ENCODE measurements at regions not wholly inside any gene's neighbourhood (a gene's known extent, or its start where the extent isn't known, plus 50 kb on each side); places are given as distances from the start of the nearest gene placed in this dataset.
"Not testable (repeated sequence)": the region's sequence is repeated elsewhere in the genome, so short reads cannot be mapped to it uniquely, and the experiment has no call there.

DNA sequence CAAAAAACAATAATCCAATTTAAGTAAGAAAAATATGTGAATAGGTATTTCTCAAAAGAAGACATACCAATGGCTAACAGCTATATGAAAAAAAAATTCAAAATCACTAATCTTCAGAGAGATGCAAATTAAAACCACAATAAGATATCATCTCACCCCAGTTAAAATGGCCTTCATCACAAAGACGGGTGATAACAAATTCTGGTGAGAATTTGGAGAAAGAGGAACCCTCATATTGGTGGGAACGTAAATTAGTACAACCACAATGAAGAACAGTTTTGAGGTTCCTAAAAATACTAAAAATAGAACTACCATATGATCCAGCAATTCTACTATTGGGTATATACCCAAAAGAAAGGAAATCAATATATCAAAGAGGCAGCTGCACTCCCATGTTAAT lies 94.3 kb downstream of the TMEM167A start:
- Histone ChIP-seq H3K27ac (ENCODE audit: low read depth, low read length) (no peak overlapping the region), H3K27me3 (ENCODE audit: control insufficient read depth, insufficient read depth, low read length) (no peaks in the 10 kb centered on the region), H3K4me1 (ENCODE audit: control insufficient read depth, insufficient read depth, low read length) (peaks cover 26% of the 10 kb centered on the region), H3K36me3 (ENCODE audit: control insufficient read depth, insufficient read depth, low read length) (no peaks in the 10 kb centered on the region), H3K9me3 (ENCODE audit: control insufficient read depth, insufficient read depth, low read length) (peaks cover 6% of the 10 kb centered on the region; the same call in 1 of the 2 replicates), H3K4me3 (ENCODE audit: low read depth, low read length) (no peak overlapping the region), H3K9ac (ENCODE audit: low read depth, low read length) (no peak overlapping the region)

DNA sequence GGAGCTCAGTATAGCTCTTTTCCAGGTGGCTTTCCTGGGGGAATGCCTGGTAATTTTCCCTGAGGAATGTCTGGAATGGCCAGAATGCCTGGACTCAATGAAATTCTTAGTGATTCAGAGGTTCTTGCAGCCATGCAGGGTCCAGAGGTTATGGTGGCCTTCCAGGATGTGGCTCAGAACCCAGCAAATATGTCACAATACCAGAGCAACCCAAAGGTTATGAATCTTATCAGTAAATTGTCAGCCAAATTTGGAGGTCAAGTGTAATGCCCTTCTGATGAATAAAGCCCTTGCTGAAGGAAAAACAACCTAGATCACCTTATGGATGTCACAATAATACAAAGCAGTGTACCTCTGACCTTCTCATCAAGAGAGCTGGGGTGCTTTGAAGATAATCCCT lies 100.3 kb downstream of the TMEM167A start:
- H3K27me3 ChIP-seq (ENCODE audit: control insufficient read depth, insufficient read depth, low read length); H3K9ac ChIP-seq (ENCODE audit: low read depth, low read length); H3K4me3 ChIP-seq (ENCODE audit: low read depth, low read length); H3K27ac ChIP-seq (ENCODE audit: low read depth, low read length); H3K36me3 ChIP-seq (ENCODE audit: control insufficient read depth, insufficient read depth, low read length); H3K4me1 ChIP-seq (ENCODE audit: control insufficient read depth, insufficient read depth, low read length): not testable (repeated sequence)
- peaks cover 24% of the 10 kb centered on the region for H3K9me3 ChIP-seq (ENCODE audit: control insufficient read depth, insufficient read depth, low read length)

DNA sequence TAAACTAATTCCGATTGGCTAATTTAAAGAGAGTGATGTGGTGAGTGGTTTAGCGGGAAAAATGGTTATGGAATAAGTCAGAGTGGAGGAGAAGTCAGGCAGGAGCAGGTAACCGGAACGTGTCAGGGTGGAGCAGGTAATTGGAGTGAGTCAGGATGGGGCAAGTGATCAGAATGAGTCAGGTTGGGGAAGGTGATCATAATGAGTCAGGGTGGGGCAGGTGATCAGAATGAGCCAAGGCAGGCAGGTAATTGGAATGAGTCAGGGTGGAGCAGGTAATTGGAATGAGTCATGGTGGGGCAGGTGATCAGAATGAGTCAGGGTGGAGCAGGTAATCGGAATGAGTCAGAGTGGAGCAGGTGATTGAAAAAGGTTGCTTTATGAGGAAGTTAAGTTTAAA lies 101.4 kb downstream of the TMEM167A start:
- peaks cover 24% of the 10 kb centered on the region for H3K9me3 ChIP-seq (ENCODE audit: control insufficient read depth, insufficient read depth, low read length)
- no peaks in the 10 kb centered on the region for H3K36me3 ChIP-seq (ENCODE audit: control insufficient read depth, insufficient read depth, low read length)
- no peak overlapping the region for H3K9ac ChIP-seq (ENCODE audit: low read depth, low read length)
- no peaks in the 10 kb centered on the region for H3K4me1 ChIP-seq (ENCODE audit: control insufficient read depth, insufficient read depth, low read length)
- H3K27ac ChIP-seq (ENCODE audit: low read depth, low read length), result no peak overlapping the region
- no peaks in the 10 kb centered on the region for H3K27me3 ChIP-seq (ENCODE audit: control insufficient read depth, insufficient read depth, low read length)
- no peak overlapping the region for H3K4me3 ChIP-seq (ENCODE audit: low read depth, low read length)

DNA sequence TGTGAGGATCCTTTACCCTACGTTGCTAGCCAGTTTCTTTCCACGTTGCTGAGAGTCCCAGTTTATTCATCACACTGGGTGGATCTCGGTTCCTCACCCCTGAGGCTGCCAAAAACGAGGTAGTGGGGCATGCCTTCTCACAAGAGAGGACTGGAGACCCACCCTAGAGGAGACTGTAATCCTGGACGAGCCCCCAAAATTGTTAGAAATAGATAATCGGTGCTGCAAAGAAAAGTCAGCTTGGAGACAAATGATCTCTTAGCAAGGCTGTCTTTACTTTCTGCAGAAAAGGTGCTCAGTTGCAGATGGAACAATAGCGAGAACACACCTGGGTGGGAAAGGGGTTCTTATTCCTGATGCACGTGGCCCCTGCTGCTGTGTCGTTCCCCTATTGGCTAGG lies 101.8 kb downstream of the TMEM167A start:
- Histone ChIP-seq H3K4me1 (ENCODE audit: control insufficient read depth, insufficient read depth, low read length) (no peaks in the 10 kb centered on the region), H3K27ac (ENCODE audit: low read depth, low read length) (no peak overlapping the region), H3K9me3 (ENCODE audit: control insufficient read depth, insufficient read depth, low read length) (peaks cover 24% of the 10 kb centered on the region), H3K4me3 (ENCODE audit: low read depth, low read length) (no peak overlapping the region), H3K27me3 (ENCODE audit: control insufficient read depth, insufficient read depth, low read length) (no peaks in the 10 kb centered on the region), H3K36me3 (ENCODE audit: control insufficient read depth, insufficient read depth, low read length) (no peaks in the 10 kb centered on the region), H3K9ac (ENCODE audit: low read depth, low read length) (no peak overlapping the region)

DNA sequence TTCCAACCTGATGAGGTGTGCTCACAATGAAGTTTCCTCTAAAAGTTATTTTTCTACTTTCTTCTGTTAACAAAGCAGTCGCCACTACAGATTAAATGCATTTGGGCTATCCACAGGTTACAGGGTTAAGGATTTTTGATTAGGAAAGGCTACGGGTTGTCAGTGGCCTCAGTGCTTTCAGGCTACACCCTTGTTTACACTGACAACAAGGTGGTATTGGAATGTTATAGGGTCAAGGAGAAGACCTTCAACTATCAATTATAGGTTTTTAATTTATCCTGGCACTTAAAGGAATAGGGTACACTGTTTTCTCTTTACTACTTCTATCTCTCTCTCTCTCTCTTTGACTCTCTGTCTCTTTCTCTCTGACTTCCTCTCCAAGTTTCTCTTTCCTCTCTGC lies 102.8 kb downstream of the TMEM167A start:
- not testable (repeated sequence) for H3K9ac ChIP-seq (ENCODE audit: low read depth, low read length); H3K4me1 ChIP-seq (ENCODE audit: control insufficient read depth, insufficient read depth, low read length); H3K4me3 ChIP-seq (ENCODE audit: low read depth, low read length); H3K36me3 ChIP-seq (ENCODE audit: control insufficient read depth, insufficient read depth, low read length); H3K27me3 ChIP-seq (ENCODE audit: control insufficient read depth, insufficient read depth, low read length); H3K27ac ChIP-seq (ENCODE audit: low read depth, low read length)
- peaks cover 24% of the 10 kb centered on the region for H3K9me3 ChIP-seq (ENCODE audit: control insufficient read depth, insufficient read depth, low read length)

DNA sequence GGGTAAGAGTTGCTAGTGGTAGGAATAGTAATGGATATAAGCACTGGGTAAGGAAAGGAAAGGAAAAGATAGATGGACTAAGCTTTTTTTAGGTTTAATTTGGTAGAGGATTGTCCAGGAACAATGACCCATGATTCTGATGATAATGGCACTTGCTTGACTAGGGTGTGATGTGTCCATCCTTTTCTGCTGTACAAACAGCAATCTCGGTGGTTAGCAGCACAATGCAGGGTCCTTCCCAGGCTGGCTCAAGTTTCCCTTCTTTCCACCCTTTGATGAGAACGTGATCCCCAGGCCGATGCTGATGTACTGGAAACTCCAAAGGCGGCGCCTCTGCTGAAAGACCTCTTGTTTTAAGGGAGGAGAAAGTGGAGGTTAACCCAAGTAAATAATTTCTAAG lies 105.3 kb downstream of the TMEM167A start:
- Histone ChIP-seq H3K9me3 (ENCODE audit: control insufficient read depth, insufficient read depth, low read length) (peaks cover 19% of the 10 kb centered on the region), H3K4me1 (ENCODE audit: control insufficient read depth, insufficient read depth, low read length) (peaks cover 10% of the 10 kb centered on the region), H3K9ac (ENCODE audit: low read depth, low read length) (no peak overlapping the region), H3K27ac (ENCODE audit: low read depth, low read length) (no peak overlapping the region), H3K27me3 (ENCODE audit: control insufficient read depth, insufficient read depth, low read length) (no peaks in the 10 kb centered on the region), H3K36me3 (ENCODE audit: control insufficient read depth, insufficient read depth, low read length) (no peaks in the 10 kb centered on the region), H3K4me3 (ENCODE audit: low read depth, low read length) (no peak overlapping the region)

DNA sequence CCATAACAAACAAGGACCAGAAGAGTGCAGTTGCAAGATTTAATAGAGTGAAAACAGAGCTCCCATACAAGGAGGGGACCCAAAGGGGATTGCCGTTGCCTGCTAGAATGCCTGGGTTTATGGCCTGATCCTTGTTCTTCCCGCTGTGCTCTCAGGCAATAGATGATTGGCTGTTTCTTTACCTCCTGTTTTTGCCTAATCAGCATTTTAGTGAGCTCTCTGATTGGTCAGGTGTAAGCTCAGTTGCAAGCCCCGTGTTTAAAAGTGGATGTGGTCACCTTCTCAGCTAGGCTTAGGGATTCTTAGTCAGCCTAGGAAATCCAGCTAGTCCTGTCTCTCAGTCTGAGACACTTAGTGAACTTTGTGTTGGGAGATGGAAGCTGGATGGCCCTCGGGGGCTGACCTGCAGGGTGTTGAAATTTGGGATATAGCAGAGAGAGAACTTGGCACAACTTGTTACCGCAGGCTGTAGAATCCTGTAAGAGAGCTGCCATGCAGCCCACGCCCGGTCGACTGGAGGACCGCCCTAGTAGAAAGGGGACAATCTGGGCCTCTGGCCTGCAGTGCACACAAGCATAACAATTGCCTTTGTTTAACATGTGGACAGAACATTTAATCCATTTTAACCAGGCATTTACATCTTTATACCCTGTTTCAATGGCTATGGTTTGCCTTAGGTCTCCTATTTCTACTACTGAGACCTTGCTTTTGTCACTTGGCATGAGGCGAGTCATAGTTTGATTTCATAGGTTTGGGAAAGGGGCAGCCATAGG lies 106.0 kb downstream of the TMEM167A start:
- not testable (repeated sequence) for H3K9ac ChIP-seq (ENCODE audit: low read depth, low read length)

DNA sequence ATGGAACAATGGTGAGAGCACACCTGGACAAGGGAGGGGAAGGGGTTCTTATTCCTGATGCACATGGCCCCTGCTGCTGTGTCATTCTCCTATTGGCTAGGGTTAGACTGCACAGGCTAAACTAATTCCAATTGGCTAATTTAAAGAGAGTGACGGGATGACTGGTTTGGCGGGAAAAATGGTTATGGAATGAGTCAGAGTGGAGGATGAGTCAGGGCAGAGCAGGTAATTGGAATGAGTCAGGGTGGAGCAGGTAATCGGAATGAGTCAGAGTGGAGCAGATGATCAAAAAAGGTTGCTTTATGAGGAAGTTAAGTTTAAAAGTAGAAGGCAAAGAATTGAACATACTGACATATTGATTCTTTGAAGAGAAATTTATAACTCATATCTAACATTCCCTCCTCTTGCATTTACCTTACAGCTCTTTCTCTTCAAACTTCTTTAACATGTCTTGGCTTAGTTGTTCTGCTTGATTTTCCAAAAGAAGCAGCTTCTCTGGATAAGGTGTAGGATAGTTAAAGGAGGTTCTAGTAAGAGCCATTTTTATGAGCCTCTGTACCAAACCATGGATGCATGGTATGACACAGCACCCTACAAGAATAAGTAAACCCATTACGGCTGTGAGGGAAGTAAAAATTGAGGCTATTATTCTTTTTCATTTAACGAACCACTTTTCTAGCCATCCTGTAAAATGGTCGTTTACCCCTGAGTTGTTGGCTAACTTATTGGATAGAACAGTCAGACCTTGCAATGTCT lies 107.8 kb downstream of the TMEM167A start:
- H3K27ac ChIP-seq (ENCODE audit: low read depth, low read length); H3K4me3 ChIP-seq (ENCODE audit: low read depth, low read length); H3K9ac ChIP-seq (ENCODE audit: low read depth, low read length); H3K27me3 ChIP-seq (ENCODE audit: control insufficient read depth, insufficient read depth, low read length); H3K9me3 ChIP-seq (ENCODE audit: control insufficient read depth, insufficient read depth, low read length); H3K36me3 ChIP-seq (ENCODE audit: control insufficient read depth, insufficient read depth, low read length): not testable (repeated sequence)
- peaks cover 20% of the 10 kb centered on the region for H3K4me1 ChIP-seq (ENCODE audit: control insufficient read depth, insufficient read depth, low read length)

More for the DNA sequence above, 106.0 kb downstream of the TMEM167A start:
- not testable (repeated sequence) for H3K27ac ChIP-seq (ENCODE audit: low read depth, low read length); H3K27me3 ChIP-seq (ENCODE audit: control insufficient read depth, insufficient read depth, low read length); H3K36me3 ChIP-seq (ENCODE audit: control insufficient read depth, insufficient read depth, low read length); H3K4me3 ChIP-seq (ENCODE audit: low read depth, low read length)
- Histone ChIP-seq H3K9me3 (ENCODE audit: control insufficient read depth, insufficient read depth, low read length) (peaks cover 15% of the 10 kb centered on the region), H3K4me1 (ENCODE audit: control insufficient read depth, insufficient read depth, low read length) (peaks cover 16% of the 10 kb centered on the region)

DNA sequence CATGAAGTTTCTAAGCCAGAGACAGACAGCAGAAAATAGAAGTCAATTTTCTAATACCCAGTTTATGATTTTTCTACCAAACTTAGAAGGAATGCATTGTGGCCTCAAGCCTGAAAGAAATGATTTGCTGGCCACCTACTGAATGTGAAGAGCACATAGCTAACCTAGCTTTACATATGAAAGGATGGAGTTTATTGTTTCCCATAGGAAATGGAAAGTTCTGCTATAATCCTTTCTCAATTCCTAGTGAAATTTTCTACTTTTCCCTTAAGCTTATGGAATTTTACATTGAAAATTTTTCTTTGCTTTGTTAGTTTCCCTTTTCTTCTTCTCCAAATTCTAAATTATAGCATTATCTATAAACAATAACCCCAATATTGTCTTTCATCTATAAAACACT lies 110.1 kb downstream of the TMEM167A start:
- H3K9ac ChIP-seq (ENCODE audit: low read depth, low read length), result no peak overlapping the region
- H3K9me3 ChIP-seq (ENCODE audit: control insufficient read depth, insufficient read depth, low read length), result no peaks in the 10 kb centered on the region

DNA sequence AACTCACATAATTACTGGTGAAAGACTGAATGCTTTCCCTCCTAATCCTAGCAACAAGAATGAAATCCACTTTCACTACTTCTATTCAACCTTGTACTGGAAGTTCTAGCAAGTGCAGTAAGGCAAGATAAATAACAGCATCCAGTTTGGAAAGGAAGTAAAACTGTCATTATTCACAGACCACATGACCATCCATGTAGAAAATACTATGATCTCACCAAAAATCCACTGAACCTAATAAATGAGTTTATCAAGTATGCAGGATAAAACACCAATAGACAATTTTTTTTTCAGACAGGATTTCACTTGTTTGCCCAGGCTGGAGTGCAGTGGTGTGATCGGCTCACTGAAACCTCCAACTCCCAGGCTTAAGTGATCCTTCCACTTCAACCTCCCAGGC lies 117.7 kb downstream of the TMEM167A start:
- Histone ChIP-seq H3K36me3 (ENCODE audit: control insufficient read depth, insufficient read depth, low read length) (no peaks in the 10 kb centered on the region), H3K4me1 (ENCODE audit: control insufficient read depth, insufficient read depth, low read length) (peaks cover 6% of the 10 kb centered on the region), H3K27ac (ENCODE audit: low read depth, low read length) (no peak overlapping the region), H3K4me3 (ENCODE audit: low read depth, low read length) (no peak overlapping the region), H3K27me3 (ENCODE audit: control insufficient read depth, insufficient read depth, low read length) (no peaks in the 10 kb centered on the region), H3K9me3 (ENCODE audit: control insufficient read depth, insufficient read depth, low read length) (no peaks in the 10 kb centered on the region; the same call in 1 of the 2 replicates), H3K9ac (ENCODE audit: low read depth, low read length) (no peak overlapping the region)

More for the DNA sequence above, 110.1 kb downstream of the TMEM167A start:
- H3K4me1 ChIP-seq (ENCODE audit: control insufficient read depth, insufficient read depth, low read length), result peaks cover 26% of the 10 kb centered on the region
- H3K27ac ChIP-seq (ENCODE audit: low read depth, low read length), result peak overlapping the region; percentile 16
- H3K27me3 ChIP-seq (ENCODE audit: control insufficient read depth, insufficient read depth, low read length), result no peaks in the 10 kb centered on the region
- H3K4me3 ChIP-seq (ENCODE audit: low read depth, low read length), result no peak overlapping the region
- no peaks in the 10 kb centered on the region for H3K36me3 ChIP-seq (ENCODE audit: control insufficient read depth, insufficient read depth, low read length)

DNA sequence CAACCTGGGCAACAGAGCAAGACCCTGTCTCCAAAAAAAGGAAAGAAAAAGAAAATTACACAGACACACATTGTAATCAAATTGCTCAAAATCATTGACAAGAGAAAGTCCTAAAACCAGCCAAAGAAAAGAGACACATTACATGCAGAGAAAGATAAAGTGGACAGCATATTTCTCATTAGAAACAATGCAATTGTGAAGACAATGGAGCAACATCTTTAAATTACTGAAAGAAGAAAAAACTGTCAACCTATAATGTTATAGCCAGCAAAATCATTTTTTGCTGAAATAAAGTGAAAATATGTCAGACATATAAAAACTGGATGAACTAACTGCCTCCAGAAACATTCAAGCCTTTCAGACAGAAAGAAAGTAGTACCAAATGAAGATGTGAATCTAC lies 120.6 kb downstream of the TMEM167A start:
- H3K4me3 ChIP-seq (ENCODE audit: low read depth, low read length), result no peak overlapping the region
- H3K27ac ChIP-seq (ENCODE audit: low read depth, low read length), result no peak overlapping the region

More for the DNA sequence above, 120.6 kb downstream of the TMEM167A start:
- Histone ChIP-seq H3K27me3 (ENCODE audit: control insufficient read depth, insufficient read depth, low read length) (no peaks in the 10 kb centered on the region), H3K4me1 (ENCODE audit: control insufficient read depth, insufficient read depth, low read length) (no peaks in the 10 kb centered on the region), H3K36me3 (ENCODE audit: control insufficient read depth, insufficient read depth, low read length) (no peaks in the 10 kb centered on the region), H3K9me3 (ENCODE audit: control insufficient read depth, insufficient read depth, low read length) (no peaks in the 10 kb centered on the region; the same call in 1 of the 2 replicates), H3K9ac (ENCODE audit: low read depth, low read length) (no peak overlapping the region)
